IPS-15b (cell line): ENCODE measurements at regions not wholly inside any gene's neighbourhood (a gene's known extent, or its start where the extent isn't known, plus 50 kb on each side); places are given as distances from the start of the nearest gene placed in this dataset.

Source experiments
- H3K27me3 ChIP-seq: one replicate; pipeline ENCODE4 v1.6.1; 2013; ENCODE audit warnings: low read length; ENCODE audit not compliant: control insufficient read depth, insufficient read depth
- H3K36me3 ChIP-seq: one replicate; pipeline ENCODE4 v1.6.1; 2013; ENCODE audit warnings: low read length; ENCODE audit not compliant: control insufficient read depth, insufficient read depth
- H3K4me1 ChIP-seq: one replicate; pipeline ENCODE4 v1.6.1; 2013; ENCODE audit warnings: mild to moderate bottlenecking, low read length; ENCODE audit not compliant: control insufficient read depth, insufficient read depth
- H3K4me3 ChIP-seq: one replicate; pipeline ENCODE4 v1.5.1; 2013; ENCODE audit warnings: low read depth, low read length
- H3K9ac ChIP-seq: one replicate; pipeline ENCODE4 v1.6.1; 2013; ENCODE audit warnings: low read depth, mild to moderate bottlenecking, low read length
- H3K9me3 ChIP-seq: one replicate; pipeline ENCODE4 v1.6.1; 2013; ENCODE audit warnings: mild to moderate bottlenecking, low read length; ENCODE audit not compliant: control insufficient read depth, insufficient read depth

- Histone ChIP-seq H3K4me3 (no peak overlapping the region), H3K27me3 (no peaks in the 10 kb centered on the region), H3K9me3 (no peaks in the 10 kb centered on the region), H3K4me1 (no peaks in the 10 kb centered on the region), H3K36me3 (no peaks in the 10 kb centered on the region), H3K9ac (no peak overlapping the region)
These were observed 567.7 kb downstream of the CAAP1 start for GRCh38 chr9:26324786-26325443.

GRCh38 chr9:26321935-26322334 lies 570.7 kb downstream of the CAAP1 start:
- H3K4me1 ChIP-seq: no peaks in the 10 kb centered on the region
- H3K36me3 ChIP-seq: no peaks in the 10 kb centered on the region
- H3K9ac ChIP-seq: no peak overlapping the region
- H3K9me3 ChIP-seq: no peaks in the 10 kb centered on the region
- no peaks in the 10 kb centered on the region for H3K27me3 ChIP-seq
- no peak overlapping the region for H3K4me3 ChIP-seq

- Histone ChIP-seq H3K4me1 (no peaks in the 10 kb centered on the region), H3K36me3 (no peaks in the 10 kb centered on the region), H3K4me3 (no peak overlapping the region), H3K9ac (no peak overlapping the region), H3K27me3 (no peaks in the 10 kb centered on the region), H3K9me3 (no peaks in the 10 kb centered on the region)
These were observed 572.7 kb downstream of the CAAP1 start for GRCh38 chr9:26319859-26320258.

- H3K9me3 ChIP-seq: no peaks in the 10 kb centered on the region
- H3K4me3 ChIP-seq: no peak overlapping the region
- no peaks in the 10 kb centered on the region for H3K4me1 ChIP-seq
- H3K27me3 ChIP-seq: no peaks in the 10 kb centered on the region
- H3K36me3 ChIP-seq: no peaks in the 10 kb centered on the region
- H3K9ac ChIP-seq: no peak overlapping the region
These were observed 579.5 kb downstream of the CAAP1 start for GRCh38 chr9:26313108-26313507.

- no peak overlapping the region for H3K9ac ChIP-seq
- no peaks in the 10 kb centered on the region for H3K27me3 ChIP-seq
- no peak overlapping the region for H3K4me3 ChIP-seq
- no peaks in the 10 kb centered on the region for H3K4me1 ChIP-seq
- H3K36me3 ChIP-seq: no peaks in the 10 kb centered on the region
- H3K9me3 ChIP-seq: no peaks in the 10 kb centered on the region
These were observed 581.1 kb downstream of the CAAP1 start for GRCh38 chr9:26311463-26311995.

GRCh38 chr9:26310294-26310693 lies 582.3 kb downstream of the CAAP1 start:
- Histone ChIP-seq H3K4me1 (no peaks in the 10 kb centered on the region), H3K27me3 (no peaks in the 10 kb centered on the region), H3K4me3 (no peak overlapping the region), H3K9ac (no peak overlapping the region), H3K9me3 (no peaks in the 10 kb centered on the region), H3K36me3 (no peaks in the 10 kb centered on the region)

GRCh38 chr9:26308328-26308727 lies 584.3 kb downstream of the CAAP1 start:
- Histone ChIP-seq H3K4me1 (no peaks in the 10 kb centered on the region), H3K36me3 (no peaks in the 10 kb centered on the region), H3K9ac (no peak overlapping the region), H3K9me3 (no peaks in the 10 kb centered on the region), H3K27me3 (no peaks in the 10 kb centered on the region), H3K4me3 (no peak overlapping the region)

GRCh38 chr9:26301659-26302058 lies 590.9 kb downstream of the CAAP1 start:
- H3K9ac ChIP-seq: no peak overlapping the region
- H3K27me3 ChIP-seq: no peaks in the 10 kb centered on the region
- no peaks in the 10 kb centered on the region for H3K4me1 ChIP-seq
- no peaks in the 10 kb centered on the region for H3K9me3 ChIP-seq
- no peaks in the 10 kb centered on the region for H3K36me3 ChIP-seq
- no peak overlapping the region for H3K4me3 ChIP-seq

DNA sequence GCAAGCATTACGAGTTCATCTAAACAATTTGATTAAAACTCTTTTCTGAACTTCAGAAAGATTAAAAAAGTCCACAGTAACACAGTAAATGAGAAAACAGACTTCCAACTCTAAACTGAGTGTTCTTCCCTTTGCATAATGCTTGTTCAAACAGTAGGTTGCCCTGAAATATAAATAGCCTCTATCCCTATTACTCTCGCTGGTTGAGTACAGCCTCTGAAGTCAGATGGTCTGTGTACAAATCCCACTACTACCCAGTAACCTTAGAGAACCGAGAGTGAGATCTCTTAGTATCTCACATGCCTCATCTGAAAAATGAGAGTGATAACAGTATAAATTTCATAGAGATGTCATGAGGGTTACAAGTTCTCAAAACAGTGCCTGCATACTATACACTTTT lies 591.6 kb downstream of the CAAP1 start:
- Histone ChIP-seq H3K27me3 (no peaks in the 10 kb centered on the region), H3K4me1 (no peaks in the 10 kb centered on the region), H3K4me3 (no peak overlapping the region), H3K36me3 (no peaks in the 10 kb centered on the region), H3K9ac (no peak overlapping the region), H3K9me3 (no peaks in the 10 kb centered on the region)

GRCh38 chr9:26296910-26297572 lies 595.6 kb downstream of the CAAP1 start:
- no peaks in the 10 kb centered on the region for H3K27me3 ChIP-seq
- H3K4me1 ChIP-seq: no peaks in the 10 kb centered on the region
- H3K9ac ChIP-seq: no peak overlapping the region
- no peaks in the 10 kb centered on the region for H3K36me3 ChIP-seq
- H3K4me3 ChIP-seq: no peak overlapping the region
- H3K9me3 ChIP-seq: no peaks in the 10 kb centered on the region

GRCh38 chr9:26292943-26293342 lies 599.7 kb downstream of the CAAP1 start:
- no peaks in the 10 kb centered on the region for H3K36me3 ChIP-seq
- no peaks in the 10 kb centered on the region for H3K4me1 ChIP-seq
- H3K9me3 ChIP-seq: no peaks in the 10 kb centered on the region
- H3K4me3 ChIP-seq: no peak overlapping the region
- H3K27me3 ChIP-seq: no peaks in the 10 kb centered on the region
- H3K9ac ChIP-seq: no peak overlapping the region

- peaks cover 4% of the 10 kb centered on the region for H3K4me1 ChIP-seq
- H3K9me3 ChIP-seq: no peaks in the 10 kb centered on the region
- no peaks in the 10 kb centered on the region for H3K36me3 ChIP-seq
- H3K27me3 ChIP-seq: no peaks in the 10 kb centered on the region
- H3K9ac ChIP-seq: no peak overlapping the region
- H3K4me3 ChIP-seq: no peak overlapping the region
These were observed 593.4 kb upstream of the TUSC1 start for GRCh38 chr9:26271495-26272122.
